Neural cell (in vitro differentiated cells): ENCODE measurements at regions not wholly inside any gene's neighbourhood (a gene's known extent, or its start where the extent isn't known, plus 50 kb on each side); places are given as distances from the start of the nearest gene placed in this dataset.

ENCODE experiments used
- H2AFZ ChIP-seq: fragments of 200-600, 300-800 bp; sonication (generic), shearing (Covaris generic); 2 replicates; pipeline ENCODE4 v1.6.0; 2014; ENCODE audit warnings: low read depth, mild to moderate bottlenecking, antibody characterized with exemption, low read length, moderate library complexity
- H3F3A ChIP-seq: fragments of 200-600 bp; shearing (Covaris generic); 2 replicates; pipeline ENCODE4 v1.6.1; 2016; ENCODE audit warnings: mild to moderate bottlenecking, moderate library complexity, mixed read lengths, antibody characterized with exemption, low read length; ENCODE audit not compliant: insufficient read depth, poor library complexity, severe bottlenecking
- H3K27ac ChIP-seq: fragments of 200-600, 300-800 bp; sonication (generic), shearing (Covaris generic); 2 replicates; pipeline ENCODE4 v1.5.1; 2014; ENCODE audit warnings: mild to moderate bottlenecking, low read length, moderate library complexity
- H3K27me3 ChIP-seq: fragments of 300-800, 200-600 bp; sonication (generic), shearing (Covaris generic); 2 replicates; pipeline ENCODE4 v1.6.0; 2014; ENCODE audit warnings: mild to moderate bottlenecking, low read depth, low read length, moderate library complexity; ENCODE audit not compliant: insufficient read depth
- H3K36me3 ChIP-seq: fragments of 300-800, 200-600 bp; sonication (generic), shearing (Covaris generic); 2 replicates; pipeline ENCODE4 v1.5.1; 2014; ENCODE audit warnings: mild to moderate bottlenecking, antibody characterized with exemption, low read length, moderate library complexity; ENCODE audit not compliant: insufficient read depth
- H3K4me2 ChIP-seq: fragments of 300-800, 200-600 bp; sonication (generic), shearing (Covaris generic); 2 replicates; pipeline ENCODE4 v1.6.0; 2014; ENCODE audit warnings: mild to moderate bottlenecking, low read length
- H3K4me3 ChIP-seq: fragments of 300-800, 200-600 bp; sonication (generic), shearing (Covaris generic); 2 replicates; pipeline ENCODE4 v1.5.1; 2014; ENCODE audit warnings: mild to moderate bottlenecking, low read length, moderate library complexity
- H3K79me2 ChIP-seq: fragments of 200-600 bp; shearing (Covaris generic); replicated peaks from 2 replicates; pipeline ENCODE4 v1.6.0; 2014; ENCODE audit warnings: mild to moderate bottlenecking, low read length, moderate library complexity; ENCODE audit not compliant: insufficient read depth
- H3K9ac ChIP-seq: fragments of 300-800, 200-600 bp; sonication (generic), shearing (Covaris generic); 2 replicates; pipeline ENCODE4 v1.6.1; 2016; ENCODE audit warnings: mild to moderate bottlenecking, low read length, mixed read lengths
- H3K9me2 ChIP-seq: fragments of 200-600 bp; shearing (Covaris generic); 2 replicates; pipeline ENCODE4 v1.6.1; 2016; ENCODE audit warnings: mild to moderate bottlenecking, low read length, mixed read lengths; ENCODE audit not compliant: insufficient read depth
- H3K9me3 ChIP-seq: fragments of 200-600, 300-800 bp; sonication (generic), shearing (Covaris generic); 2 replicates; pipeline ENCODE4 v1.6.1; 2016; ENCODE audit warnings: mild to moderate bottlenecking, mixed run types, low read length, moderate library complexity, mixed read lengths
- H4K20me1 ChIP-seq: fragments of 200-600 bp; shearing (Covaris generic); 2 replicates; pipeline ENCODE4 v1.6.1; 2016; ENCODE audit warnings: mild to moderate bottlenecking, mixed run types; ENCODE audit not compliant: insufficient read depth
- CTCF ChIP-seq: fragments of 450-650 bp; IDR thresholded peaks from 2 replicates; pipeline ENCODE4 v1.5.1; 2014; ENCODE audit warnings: antibody characterized with exemption, mild to moderate bottlenecking, moderate library complexity; ENCODE audit not compliant: poor library complexity, severe bottlenecking
- EP300 ChIP-seq: fragments of 450-650 bp; conservative IDR thresholded peaks from 2 replicates; pipeline ENCODE4 v1.6.1; 2014; ENCODE audit warnings: antibody characterized with exemption, mild to moderate bottlenecking, moderate library complexity; ENCODE audit not compliant: poor library complexity, severe bottlenecking
- EZH2 ChIP-seq: fragments of 200-600, 300-800 bp; shearing (Covaris generic), sonication (generic); IDR thresholded peaks from 2 replicates; pipeline ENCODE4 v1.6.1; 2014; ENCODE audit warnings: antibody characterized with exemption, low read length, borderline replicate concordance, mild to moderate bottlenecking; ENCODE audit not compliant: insufficient read depth, poor library complexity, severe bottlenecking
- MXI1 ChIP-seq: fragments of 450-650 bp; conservative IDR thresholded peaks from 2 replicates; pipeline ENCODE4 v1.6.1; 2014; ENCODE audit warnings: antibody characterized with exemption, mild to moderate bottlenecking; ENCODE audit not compliant: poor library complexity, severe bottlenecking
- POLR2AphosphoS5 ChIP-seq: IDR thresholded peaks from 2 replicates; pipeline ENCODE4 v1.6.1; 2012
- RAD21 ChIP-seq: fragments of 450-650 bp; conservative IDR thresholded peaks from 2 replicates; pipeline ENCODE4 v1.6.1; 2014; ENCODE audit warnings: antibody characterized with exemption, mild to moderate bottlenecking, moderate library complexity
- SMC3 ChIP-seq: fragments of 450-650 bp; conservative IDR thresholded peaks from 2 replicates; pipeline ENCODE4 v1.6.1; 2014; ENCODE audit warnings: antibody characterized with exemption, mild to moderate bottlenecking, moderate library complexity; ENCODE audit not compliant: poor library complexity
- TAF1 ChIP-seq: IDR thresholded peaks from 2 replicates; pipeline ENCODE4 v1.6.1; 2012; ENCODE audit warnings: low read depth
- TF ChIP-seq, protein P1 (sequence below): IDR thresholded peaks from 2 replicates; pipeline ENCODE4 v1.6.1; 2012; ENCODE audit warnings: borderline replicate concordance

- H3K4me3 ChIP-seq, result no peak overlapping the region
- no peak overlapping the region for H2AFZ ChIP-seq
- H3K36me3 ChIP-seq, result no peaks in the 10 kb centered on the region
- H3K9me2 ChIP-seq, result no peaks in the 10 kb centered on the region
- no peak overlapping the region for H3K9ac ChIP-seq
- H4K20me1 ChIP-seq, result no peaks in the 10 kb centered on the region
- no peak overlapping the region for H3K4me2 ChIP-seq
- no peaks in the 10 kb centered on the region for H3K79me2 ChIP-seq
- H3F3A ChIP-seq, result no peaks in the 10 kb centered on the region
- TF ChIP-seq MXI1 (no peak), SMC3 (no peak), RAD21 (no peak), EZH2 (no peak), POLR2AphosphoS5 (no peak), TAF1 (no peak), CTCF (no peak), EP300 (no peak)
- TF ChIP-seq, protein P1, sequence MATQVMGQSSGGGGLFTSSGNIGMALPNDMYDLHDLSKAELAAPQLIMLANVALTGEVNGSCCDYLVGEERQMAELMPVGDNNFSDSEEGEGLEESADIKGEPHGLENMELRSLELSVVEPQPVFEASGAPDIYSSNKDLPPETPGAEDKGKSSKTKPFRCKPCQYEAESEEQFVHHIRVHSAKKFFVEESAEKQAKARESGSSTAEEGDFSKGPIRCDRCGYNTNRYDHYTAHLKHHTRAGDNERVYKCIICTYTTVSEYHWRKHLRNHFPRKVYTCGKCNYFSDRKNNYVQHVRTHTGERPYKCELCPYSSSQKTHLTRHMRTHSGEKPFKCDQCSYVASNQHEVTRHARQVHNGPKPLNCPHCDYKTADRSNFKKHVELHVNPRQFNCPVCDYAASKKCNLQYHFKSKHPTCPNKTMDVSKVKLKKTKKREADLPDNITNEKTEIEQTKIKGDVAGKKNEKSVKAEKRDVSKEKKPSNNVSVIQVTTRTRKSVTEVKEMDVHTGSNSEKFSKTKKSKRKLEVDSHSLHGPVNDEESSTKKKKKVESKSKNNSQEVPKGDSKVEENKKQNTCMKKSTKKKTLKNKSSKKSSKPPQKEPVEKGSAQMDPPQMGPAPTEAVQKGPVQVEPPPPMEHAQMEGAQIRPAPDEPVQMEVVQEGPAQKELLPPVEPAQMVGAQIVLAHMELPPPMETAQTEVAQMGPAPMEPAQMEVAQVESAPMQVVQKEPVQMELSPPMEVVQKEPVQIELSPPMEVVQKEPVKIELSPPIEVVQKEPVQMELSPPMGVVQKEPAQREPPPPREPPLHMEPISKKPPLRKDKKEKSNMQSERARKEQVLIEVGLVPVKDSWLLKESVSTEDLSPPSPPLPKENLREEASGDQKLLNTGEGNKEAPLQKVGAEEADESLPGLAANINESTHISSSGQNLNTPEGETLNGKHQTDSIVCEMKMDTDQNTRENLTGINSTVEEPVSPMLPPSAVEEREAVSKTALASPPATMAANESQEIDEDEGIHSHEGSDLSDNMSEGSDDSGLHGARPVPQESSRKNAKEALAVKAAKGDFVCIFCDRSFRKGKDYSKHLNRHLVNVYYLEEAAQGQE, result no peak
- H3K27me3 ChIP-seq, result no peaks in the 10 kb centered on the region
- no peaks in the 10 kb centered on the region for H3K9me3 ChIP-seq
- H3K27ac ChIP-seq, result no peak overlapping the region
These were observed 384.2 kb downstream of the TAF11L14 start for GRCh38 chr5:18018472-18018871.

GRCh38 chr5:18023275-18023674 is 389.0 kb downstream of the TAF11L14 start:
- no peak overlapping the region for H3K4me3 ChIP-seq

More at GRCh38 chr5:18023275-18023674, 389.0 kb downstream of the TAF11L14 start:
- Histone ChIP-seq H3F3A (no peaks in the 10 kb centered on the region), H3K9me2 (no peaks in the 10 kb centered on the region), H3K27me3 (no peaks in the 10 kb centered on the region), H3K27ac (no peak overlapping the region), H3K4me2 (no peak overlapping the region), H3K9me3 (no peaks in the 10 kb centered on the region), H3K9ac (no peak overlapping the region), H3K79me2 (no peaks in the 10 kb centered on the region), H3K36me3 (no peaks in the 10 kb centered on the region), H4K20me1 (no peaks in the 10 kb centered on the region), H2AFZ (no peak overlapping the region)
- TF ChIP-seq EP300, result no peak
- TF ChIP-seq RAD21, result no peak
- no peak for TF ChIP-seq POLR2AphosphoS5
- no peak for TF ChIP-seq SMC3
- no peak for TF ChIP-seq EZH2
- TF ChIP-seq, protein P1, result no peak
- TF ChIP-seq TAF1, result no peak
- TF ChIP-seq CTCF, result no peak
- no peak for TF ChIP-seq MXI1
